Neural cell (in vitro differentiated cells): ENCODE measurements at regions not wholly inside any gene's neighbourhood (a gene's known extent, or its start where the extent isn't known, plus 50 kb on each side); places are given as distances from the start of the nearest gene placed in this dataset.

ENCODE experiments used
- H2AFZ ChIP-seq: fragments of 200-600, 300-800 bp; sonication (generic), shearing (Covaris generic); 2 replicates; pipeline ENCODE4 v1.6.0; 2014; ENCODE audit warnings: low read depth, mild to moderate bottlenecking, antibody characterized with exemption, low read length, moderate library complexity
- H3F3A ChIP-seq: fragments of 200-600 bp; shearing (Covaris generic); 2 replicates; pipeline ENCODE4 v1.6.1; 2016; ENCODE audit warnings: mild to moderate bottlenecking, moderate library complexity, mixed read lengths, antibody characterized with exemption, low read length; ENCODE audit not compliant: insufficient read depth, poor library complexity, severe bottlenecking
- H3K27ac ChIP-seq: fragments of 200-600, 300-800 bp; sonication (generic), shearing (Covaris generic); 2 replicates; pipeline ENCODE4 v1.5.1; 2014; ENCODE audit warnings: mild to moderate bottlenecking, low read length, moderate library complexity
- H3K27me3 ChIP-seq: fragments of 300-800, 200-600 bp; sonication (generic), shearing (Covaris generic); 2 replicates; pipeline ENCODE4 v1.6.0; 2014; ENCODE audit warnings: mild to moderate bottlenecking, low read depth, low read length, moderate library complexity; ENCODE audit not compliant: insufficient read depth
- H3K36me3 ChIP-seq: fragments of 300-800, 200-600 bp; sonication (generic), shearing (Covaris generic); 2 replicates; pipeline ENCODE4 v1.5.1; 2014; ENCODE audit warnings: mild to moderate bottlenecking, antibody characterized with exemption, low read length, moderate library complexity; ENCODE audit not compliant: insufficient read depth
- H3K4me2 ChIP-seq: fragments of 300-800, 200-600 bp; sonication (generic), shearing (Covaris generic); 2 replicates; pipeline ENCODE4 v1.6.0; 2014; ENCODE audit warnings: mild to moderate bottlenecking, low read length
- H3K4me3 ChIP-seq: fragments of 300-800, 200-600 bp; sonication (generic), shearing (Covaris generic); 2 replicates; pipeline ENCODE4 v1.5.1; 2014; ENCODE audit warnings: mild to moderate bottlenecking, low read length, moderate library complexity
- H3K79me2 ChIP-seq: fragments of 200-600 bp; shearing (Covaris generic); replicated peaks from 2 replicates; pipeline ENCODE4 v1.6.0; 2014; ENCODE audit warnings: mild to moderate bottlenecking, low read length, moderate library complexity; ENCODE audit not compliant: insufficient read depth
- H3K9ac ChIP-seq: fragments of 300-800, 200-600 bp; sonication (generic), shearing (Covaris generic); 2 replicates; pipeline ENCODE4 v1.6.1; 2016; ENCODE audit warnings: mild to moderate bottlenecking, low read length, mixed read lengths
- H3K9me2 ChIP-seq: fragments of 200-600 bp; shearing (Covaris generic); 2 replicates; pipeline ENCODE4 v1.6.1; 2016; ENCODE audit warnings: mild to moderate bottlenecking, low read length, mixed read lengths; ENCODE audit not compliant: insufficient read depth
- H3K9me3 ChIP-seq: fragments of 200-600, 300-800 bp; sonication (generic), shearing (Covaris generic); 2 replicates; pipeline ENCODE4 v1.6.1; 2016; ENCODE audit warnings: mild to moderate bottlenecking, mixed run types, low read length, moderate library complexity, mixed read lengths
- H4K20me1 ChIP-seq: fragments of 200-600 bp; shearing (Covaris generic); 2 replicates; pipeline ENCODE4 v1.6.1; 2016; ENCODE audit warnings: mild to moderate bottlenecking, mixed run types; ENCODE audit not compliant: insufficient read depth
- CTCF ChIP-seq: fragments of 450-650 bp; IDR thresholded peaks from 2 replicates; pipeline ENCODE4 v1.5.1; 2014; ENCODE audit warnings: antibody characterized with exemption, mild to moderate bottlenecking, moderate library complexity; ENCODE audit not compliant: poor library complexity, severe bottlenecking
- EP300 ChIP-seq: fragments of 450-650 bp; conservative IDR thresholded peaks from 2 replicates; pipeline ENCODE4 v1.6.1; 2014; ENCODE audit warnings: antibody characterized with exemption, mild to moderate bottlenecking, moderate library complexity; ENCODE audit not compliant: poor library complexity, severe bottlenecking
- EZH2 ChIP-seq: fragments of 200-600, 300-800 bp; shearing (Covaris generic), sonication (generic); IDR thresholded peaks from 2 replicates; pipeline ENCODE4 v1.6.1; 2014; ENCODE audit warnings: antibody characterized with exemption, low read length, borderline replicate concordance, mild to moderate bottlenecking; ENCODE audit not compliant: insufficient read depth, poor library complexity, severe bottlenecking
- MXI1 ChIP-seq: fragments of 450-650 bp; conservative IDR thresholded peaks from 2 replicates; pipeline ENCODE4 v1.6.1; 2014; ENCODE audit warnings: antibody characterized with exemption, mild to moderate bottlenecking; ENCODE audit not compliant: poor library complexity, severe bottlenecking
- POLR2AphosphoS5 ChIP-seq: IDR thresholded peaks from 2 replicates; pipeline ENCODE4 v1.6.1; 2012
- RAD21 ChIP-seq: fragments of 450-650 bp; conservative IDR thresholded peaks from 2 replicates; pipeline ENCODE4 v1.6.1; 2014; ENCODE audit warnings: antibody characterized with exemption, mild to moderate bottlenecking, moderate library complexity
- SMC3 ChIP-seq: fragments of 450-650 bp; conservative IDR thresholded peaks from 2 replicates; pipeline ENCODE4 v1.6.1; 2014; ENCODE audit warnings: antibody characterized with exemption, mild to moderate bottlenecking, moderate library complexity; ENCODE audit not compliant: poor library complexity
- TAF1 ChIP-seq: IDR thresholded peaks from 2 replicates; pipeline ENCODE4 v1.6.1; 2012; ENCODE audit warnings: low read depth
- TF ChIP-seq, protein P1 (sequence below): IDR thresholded peaks from 2 replicates; pipeline ENCODE4 v1.6.1; 2012; ENCODE audit warnings: borderline replicate concordance

DNA sequence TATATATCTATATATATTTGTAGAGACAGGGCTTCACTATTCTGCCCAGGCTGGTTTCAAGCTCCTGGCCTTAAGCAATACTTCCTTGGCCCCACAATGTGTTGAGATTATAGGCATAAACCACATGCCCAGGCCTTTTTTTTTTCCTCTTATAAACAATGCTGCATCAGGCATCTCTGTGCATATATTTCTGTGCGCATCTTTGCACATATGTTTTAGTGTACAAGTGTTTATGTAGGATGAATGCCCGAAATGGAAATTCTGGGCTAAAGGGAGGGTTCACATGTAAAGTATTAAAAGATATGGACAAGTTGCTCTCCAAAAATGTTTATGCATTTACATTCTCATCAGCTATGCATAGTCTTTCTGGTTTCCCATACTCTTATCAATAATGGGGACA is 183.2 kb upstream of the SPRED2 start:
- Histone ChIP-seq H3K9ac (no peak overlapping the region), H3K9me3 (no peaks in the 10 kb centered on the region), H3K4me3 (no peak overlapping the region), H3K9me2 (no peaks in the 10 kb centered on the region), H4K20me1 (no peaks in the 10 kb centered on the region), H3K79me2 (no peaks in the 10 kb centered on the region), H3K36me3 (no peaks in the 10 kb centered on the region), H3K4me2 (no peak overlapping the region), H3F3A (no peaks in the 10 kb centered on the region), H3K27ac (no peak overlapping the region), H2AFZ (no peak overlapping the region), H3K27me3 (no peaks in the 10 kb centered on the region)
- TF ChIP-seq TAF1 = no peak
- TF ChIP-seq, protein P1, sequence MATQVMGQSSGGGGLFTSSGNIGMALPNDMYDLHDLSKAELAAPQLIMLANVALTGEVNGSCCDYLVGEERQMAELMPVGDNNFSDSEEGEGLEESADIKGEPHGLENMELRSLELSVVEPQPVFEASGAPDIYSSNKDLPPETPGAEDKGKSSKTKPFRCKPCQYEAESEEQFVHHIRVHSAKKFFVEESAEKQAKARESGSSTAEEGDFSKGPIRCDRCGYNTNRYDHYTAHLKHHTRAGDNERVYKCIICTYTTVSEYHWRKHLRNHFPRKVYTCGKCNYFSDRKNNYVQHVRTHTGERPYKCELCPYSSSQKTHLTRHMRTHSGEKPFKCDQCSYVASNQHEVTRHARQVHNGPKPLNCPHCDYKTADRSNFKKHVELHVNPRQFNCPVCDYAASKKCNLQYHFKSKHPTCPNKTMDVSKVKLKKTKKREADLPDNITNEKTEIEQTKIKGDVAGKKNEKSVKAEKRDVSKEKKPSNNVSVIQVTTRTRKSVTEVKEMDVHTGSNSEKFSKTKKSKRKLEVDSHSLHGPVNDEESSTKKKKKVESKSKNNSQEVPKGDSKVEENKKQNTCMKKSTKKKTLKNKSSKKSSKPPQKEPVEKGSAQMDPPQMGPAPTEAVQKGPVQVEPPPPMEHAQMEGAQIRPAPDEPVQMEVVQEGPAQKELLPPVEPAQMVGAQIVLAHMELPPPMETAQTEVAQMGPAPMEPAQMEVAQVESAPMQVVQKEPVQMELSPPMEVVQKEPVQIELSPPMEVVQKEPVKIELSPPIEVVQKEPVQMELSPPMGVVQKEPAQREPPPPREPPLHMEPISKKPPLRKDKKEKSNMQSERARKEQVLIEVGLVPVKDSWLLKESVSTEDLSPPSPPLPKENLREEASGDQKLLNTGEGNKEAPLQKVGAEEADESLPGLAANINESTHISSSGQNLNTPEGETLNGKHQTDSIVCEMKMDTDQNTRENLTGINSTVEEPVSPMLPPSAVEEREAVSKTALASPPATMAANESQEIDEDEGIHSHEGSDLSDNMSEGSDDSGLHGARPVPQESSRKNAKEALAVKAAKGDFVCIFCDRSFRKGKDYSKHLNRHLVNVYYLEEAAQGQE = no peak
- TF ChIP-seq RAD21 = no peak
- TF ChIP-seq POLR2AphosphoS5 = no peak
- no peak for TF ChIP-seq EZH2
- TF ChIP-seq CTCF = no peak
- no peak for TF ChIP-seq EP300
- no peak for TF ChIP-seq MXI1
- TF ChIP-seq SMC3 = no peak

DNA sequence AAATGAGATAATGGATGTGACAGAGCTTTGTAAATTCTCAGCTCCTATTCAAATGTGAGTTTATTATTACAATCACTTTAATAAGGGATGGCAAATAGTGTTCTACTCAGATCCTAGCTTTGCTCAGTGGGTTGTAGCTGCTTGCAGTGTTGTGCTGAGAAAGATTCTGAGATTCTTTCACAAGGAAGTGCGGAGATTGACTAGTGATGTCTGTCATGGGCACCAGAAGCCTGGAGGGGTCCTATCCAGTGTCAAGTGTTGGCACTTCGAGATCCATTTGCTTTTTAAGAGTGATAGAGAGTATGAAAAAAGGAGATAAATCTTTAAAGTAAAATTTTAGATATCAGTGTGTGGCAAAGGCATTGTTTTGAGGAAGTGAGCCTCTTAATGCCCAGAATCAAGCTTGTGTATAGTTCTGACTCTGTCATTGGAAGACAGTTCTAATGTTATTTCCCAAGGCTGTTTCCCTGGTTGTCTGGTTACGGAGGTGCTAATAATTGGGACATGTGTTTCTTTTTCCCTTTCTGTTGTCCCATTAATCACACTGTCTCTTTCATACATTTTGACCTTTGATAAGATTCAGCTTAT is 181.7 kb upstream of the SPRED2 start:
- Histone ChIP-seq H3K9me3 (no peaks in the 10 kb centered on the region), H4K20me1 (no peaks in the 10 kb centered on the region), H2AFZ (no peak overlapping the region), H3K36me3 (no peaks in the 10 kb centered on the region), H3F3A (no peaks in the 10 kb centered on the region), H3K9ac (no peak overlapping the region), H3K4me2 (no peak overlapping the region), H3K27ac (no peak overlapping the region), H3K4me3 (no peak overlapping the region), H3K79me2 (no peaks in the 10 kb centered on the region), H3K27me3 (no peaks in the 10 kb centered on the region), H3K9me2 (no peaks in the 10 kb centered on the region)
- TF ChIP-seq EZH2 (no peak), SMC3 (no peak), RAD21 (no peak), EP300 (no peak), CTCF (no peak), TAF1 (no peak), POLR2AphosphoS5 (no peak), MXI1 (no peak)
- TF ChIP-seq, protein P1 = no peak
